ENCODE measurements at regions not wholly inside any gene's neighbourhood (a gene's known extent, or its start where the extent isn't known, plus 50 kb on each side); places are given as distances from the start of the nearest gene placed in this dataset.

DNA sequence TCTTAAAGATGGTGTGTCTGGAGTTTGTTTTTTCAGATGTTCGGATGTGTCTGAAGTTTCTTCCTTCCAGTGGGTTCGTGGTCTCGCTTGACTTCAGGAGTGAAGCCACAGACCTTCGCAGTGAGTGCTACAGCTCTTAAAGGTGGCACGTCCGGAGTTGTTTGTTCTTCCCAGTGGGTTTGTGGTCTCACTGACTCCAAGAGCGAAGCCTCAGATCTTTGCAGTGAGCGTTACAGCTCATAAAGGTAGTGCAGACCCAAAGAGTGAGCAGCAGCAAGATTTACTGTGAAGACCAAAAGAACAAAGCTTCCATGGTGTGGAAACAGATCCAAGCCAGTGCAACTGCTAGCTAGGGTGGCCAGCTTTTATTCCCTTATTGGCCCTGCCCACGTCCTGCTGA is 1430.4 kb upstream of the B3GALT2 start:
- Histone ChIP-seq H3K27ac (no peak overlapping the region), H3K4me1 (no peaks in the 10 kb centered on the region), H3K9me3 (no peaks in the 10 kb centered on the region), H3K36me3 (no peaks in the 10 kb centered on the region), H3K4me3 (no peak overlapping the region), H3K27me3 (ENCODE audit: low read depth) (no peaks in the 10 kb centered on the region)
- DNase-seq (no peak), ATAC-seq (no peak)
- intact Hi-C loops (cut with DNase I) = no loop called here
- TF ChIP-seq CTCF (IDR thresholded peaks at IDR 0.05) = no peak

DNA sequence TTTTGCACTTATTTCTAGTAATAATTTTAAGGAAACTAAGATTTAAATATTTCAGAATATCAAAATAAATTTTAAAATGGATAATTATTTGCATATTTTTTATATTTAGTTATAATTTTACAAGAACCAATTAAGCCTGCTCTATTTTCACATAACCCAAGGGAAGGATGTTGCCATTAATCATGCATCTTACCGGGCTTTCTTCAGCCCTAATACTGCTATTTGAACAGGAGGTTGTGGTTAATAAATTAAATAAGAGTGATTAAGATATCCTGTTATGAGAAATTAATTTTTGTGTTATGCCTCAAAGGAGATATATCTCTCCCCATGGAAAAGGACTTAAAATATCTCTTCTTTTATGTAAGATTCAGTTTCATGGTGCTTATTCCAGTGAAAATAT is 1415.8 kb upstream of the B3GALT2 start:
- intact Hi-C loops (cut with DNase I) = no loop called here
- no peak for TF ChIP-seq CTCF (IDR thresholded peaks at IDR 0.05)
- no peak for ATAC-seq
- Histone ChIP-seq H3K4me1 (no peaks in the 10 kb centered on the region), H3K36me3 (no peaks in the 10 kb centered on the region), H3K27me3 (ENCODE audit: low read depth) (no peaks in the 10 kb centered on the region), H3K9me3 (no peaks in the 10 kb centered on the region), H3K4me3 (no peak overlapping the region), H3K27ac (no peak overlapping the region)
- DNase-seq = no peak

DNA sequence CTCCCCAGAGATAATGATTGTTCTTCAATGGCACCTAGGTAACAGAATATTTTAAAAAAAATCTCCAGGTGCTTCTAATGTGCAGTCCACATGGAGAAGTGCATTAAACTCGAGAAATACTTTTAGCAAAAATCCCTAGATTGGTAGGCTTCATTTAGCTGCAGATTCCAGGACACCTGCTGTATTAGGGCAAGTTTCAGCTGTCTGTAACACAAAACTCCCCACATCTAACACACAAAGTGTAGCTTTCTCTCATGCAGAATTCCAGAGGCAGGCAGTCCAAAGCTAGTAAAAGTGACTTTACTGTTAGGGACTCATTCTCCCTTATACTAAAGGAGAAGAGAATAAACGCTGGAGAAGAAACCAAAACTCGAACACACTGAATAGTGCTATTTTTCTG is 1414.3 kb upstream of the B3GALT2 start:
- intact Hi-C loops (cut with DNase I) = no loop called here
- TF ChIP-seq CTCF (IDR thresholded peaks at IDR 0.05) = no peak
- ATAC-seq = no peak
- Histone ChIP-seq H3K9me3 (no peaks in the 10 kb centered on the region), H3K4me3 (no peak overlapping the region), H3K4me1 (no peaks in the 10 kb centered on the region), H3K36me3 (no peaks in the 10 kb centered on the region), H3K27me3 (ENCODE audit: low read depth) (no peaks in the 10 kb centered on the region), H3K27ac (no peak overlapping the region)
- DNase-seq = no peak

GRCh38 chr1:194598098-194598497 is 1411.7 kb upstream of the B3GALT2 start:
- Histone ChIP-seq H3K27me3 (ENCODE audit: low read depth) (no peaks in the 10 kb centered on the region), H3K36me3 (no peaks in the 10 kb centered on the region), H3K4me1 (no peaks in the 10 kb centered on the region), H3K4me3 (no peak overlapping the region), H3K27ac (no peak overlapping the region), H3K9me3 (no peaks in the 10 kb centered on the region)
- ATAC-seq (no peak), DNase-seq (no peak)
- no peak for TF ChIP-seq CTCF (IDR thresholded peaks at IDR 0.05)
- intact Hi-C loops (cut with DNase I) = no loop called here

- no peaks in the 10 kb centered on the region for H3K4me1 ChIP-seq
- TF ChIP-seq CTCF (IDR thresholded peaks at IDR 0.05) = no peak
- no peaks in the 10 kb centered on the region for H3K27me3 ChIP-seq (ENCODE audit: low read depth)
- H3K36me3 ChIP-seq = no peaks in the 10 kb centered on the region
- intact Hi-C loops (cut with DNase I) = no loop called here
- H3K9me3 ChIP-seq = no peaks in the 10 kb centered on the region
- H3K4me3 ChIP-seq = no peak overlapping the region
- DNase-seq (no peak), ATAC-seq (no peak)
- H3K27ac ChIP-seq = no peak overlapping the region
Measured at GRCh38 chr1:194586302-194586701, 1399.9 kb upstream of the B3GALT2 start.

GRCh38 chr1:194584052-194584451 is 1397.6 kb upstream of the B3GALT2 start:
- no peak for DNase-seq
- no peaks in the 10 kb centered on the region for H3K4me1 ChIP-seq
- H3K36me3 ChIP-seq = no peaks in the 10 kb centered on the region
- H3K27ac ChIP-seq = no peak overlapping the region
- TF ChIP-seq CTCF (IDR thresholded peaks at IDR 0.05) = no peak
- intact Hi-C loops (cut with DNase I) = no loop called here
- H3K9me3 ChIP-seq = no peaks in the 10 kb centered on the region
- H3K27me3 ChIP-seq (ENCODE audit: low read depth) = no peaks in the 10 kb centered on the region
- H3K4me3 ChIP-seq = no peak overlapping the region
- no peak for ATAC-seq
